ENCODE measurements at regions not wholly inside any gene's neighbourhood (a gene's known extent, or its start where the extent isn't known, plus 50 kb on each side); places are given as distances from the start of the nearest gene placed in this dataset.

DNA sequence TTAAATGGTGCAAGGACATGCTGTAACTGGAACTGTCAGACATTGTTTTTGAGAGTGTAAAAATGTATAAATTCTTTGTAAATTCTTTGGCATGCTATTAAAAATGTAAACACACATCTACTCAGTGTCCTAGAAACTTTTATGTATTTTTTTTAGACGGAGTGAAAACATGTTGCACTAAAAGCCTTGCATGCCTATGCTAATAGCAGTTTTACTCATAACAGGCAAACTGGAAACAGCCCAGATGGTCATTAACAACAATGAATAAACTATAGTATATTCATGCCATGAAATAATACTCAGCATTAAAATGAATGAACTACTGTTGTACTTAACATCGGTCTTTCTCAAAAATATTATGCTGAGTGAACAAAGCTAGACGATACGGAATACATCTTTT is 954.8 kb upstream of the DDX18 start:
- H3K36me3 ChIP-seq (ENCODE audit: low read depth, low read length): no peaks in the 10 kb centered on the region
- no TSS peak for BruUV-seq (replicated peaks)
- H3K27ac ChIP-seq (ENCODE audit: low read length): no peak overlapping the region
- ATAC-seq (no peak), DNase-seq (no peak)
- H3K9me2 ChIP-seq (replicated peaks; ENCODE audit: low read length): no peaks in the 10 kb centered on the region
- H3K9me3 ChIP-seq (ENCODE audit: low read length): no peaks in the 10 kb centered on the region
- no peaks in the 10 kb centered on the region for H3K4me1 ChIP-seq (ENCODE audit: insufficient read depth, low read length)
- no peak overlapping the region for H3K4me3 ChIP-seq (ENCODE audit: low read length)
- no peak overlapping the region for H3K4me2 ChIP-seq (ENCODE audit: low read length)
- no peaks in the 10 kb centered on the region for H3K27me3 ChIP-seq (ENCODE audit: low read length)
- TF ChIP-seq EZH2 (IDR thresholded peaks at IDR 0.05; ENCODE audit: low read length, unreplicated experiment): no peak
- no peak for TF ChIP-seq EZH2phosphoT487 (IDR thresholded peaks at IDR 0.05; ENCODE audit: borderline replicate concordance, low read length)
- TF ChIP-seq, protein P1, sequence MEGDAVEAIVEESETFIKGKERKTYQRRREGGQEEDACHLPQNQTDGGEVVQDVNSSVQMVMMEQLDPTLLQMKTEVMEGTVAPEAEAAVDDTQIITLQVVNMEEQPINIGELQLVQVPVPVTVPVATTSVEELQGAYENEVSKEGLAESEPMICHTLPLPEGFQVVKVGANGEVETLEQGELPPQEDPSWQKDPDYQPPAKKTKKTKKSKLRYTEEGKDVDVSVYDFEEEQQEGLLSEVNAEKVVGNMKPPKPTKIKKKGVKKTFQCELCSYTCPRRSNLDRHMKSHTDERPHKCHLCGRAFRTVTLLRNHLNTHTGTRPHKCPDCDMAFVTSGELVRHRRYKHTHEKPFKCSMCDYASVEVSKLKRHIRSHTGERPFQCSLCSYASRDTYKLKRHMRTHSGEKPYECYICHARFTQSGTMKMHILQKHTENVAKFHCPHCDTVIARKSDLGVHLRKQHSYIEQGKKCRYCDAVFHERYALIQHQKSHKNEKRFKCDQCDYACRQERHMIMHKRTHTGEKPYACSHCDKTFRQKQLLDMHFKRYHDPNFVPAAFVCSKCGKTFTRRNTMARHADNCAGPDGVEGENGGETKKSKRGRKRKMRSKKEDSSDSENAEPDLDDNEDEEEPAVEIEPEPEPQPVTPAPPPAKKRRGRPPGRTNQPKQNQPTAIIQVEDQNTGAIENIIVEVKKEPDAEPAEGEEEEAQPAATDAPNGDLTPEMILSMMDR (conservative IDR thresholded peaks at IDR 0.05; ENCODE audit: low read depth, low read length): no peak
- H2AFZ ChIP-seq (ENCODE audit: low read length): no peak overlapping the region
- no peaks in the 10 kb centered on the region for H3K79me2 ChIP-seq (ENCODE audit: low read length)
- ChIA-PET POLR2A (ENCODE audit: unreplicated experiment) (no interaction called here), CTCF (no interaction called here)
- intact Hi-C loops (cut with micrococcal nuclease): no loop called here
- H3K9ac ChIP-seq (ENCODE audit: low read length): no peak overlapping the region
- H3F3A ChIP-seq (ENCODE audit: low read length, unreplicated experiment): no peaks in the 10 kb centered on the region
- no peaks in the 10 kb centered on the region for H4K20me1 ChIP-seq (ENCODE audit: low read length)

DNA sequence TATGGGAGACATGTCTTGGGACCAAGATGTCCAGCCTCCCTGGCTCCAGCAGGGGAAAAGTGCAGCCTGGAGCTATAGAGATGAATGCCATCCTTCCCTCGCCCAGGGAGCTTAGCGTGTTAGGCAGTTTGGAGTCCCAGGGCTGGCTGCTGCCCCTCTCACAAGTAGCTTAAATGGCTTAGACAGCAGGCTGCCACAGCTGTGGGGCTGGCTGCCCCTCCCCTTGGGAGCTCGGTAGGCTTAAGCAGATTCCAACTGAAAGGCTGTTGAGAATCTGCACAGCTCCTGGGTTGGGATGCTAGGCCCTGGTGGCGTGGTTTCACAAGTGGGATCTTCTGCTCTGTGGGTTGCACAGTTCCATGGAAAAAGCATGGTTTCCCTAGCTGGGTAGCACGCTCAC is 940.5 kb upstream of the DDX18 start:
- H3K4me3 ChIP-seq (ENCODE audit: low read length): no peak overlapping the region
- H3K27ac ChIP-seq (ENCODE audit: low read length): no peak overlapping the region
- ChIA-PET POLR2A (ENCODE audit: unreplicated experiment) (no interaction called here), CTCF (no interaction called here)
- intact Hi-C loops (cut with micrococcal nuclease): no loop called here
- no peaks in the 10 kb centered on the region for H3K9me2 ChIP-seq (replicated peaks; ENCODE audit: low read length)
- H3K36me3 ChIP-seq (ENCODE audit: low read depth, low read length): no peaks in the 10 kb centered on the region
- no peaks in the 10 kb centered on the region for H3K4me1 ChIP-seq (ENCODE audit: insufficient read depth, low read length)
- no peaks in the 10 kb centered on the region for H4K20me1 ChIP-seq (ENCODE audit: low read length)
- TF ChIP-seq EZH2phosphoT487 (IDR thresholded peaks at IDR 0.05; ENCODE audit: borderline replicate concordance, low read length) (no peak), EZH2 (IDR thresholded peaks at IDR 0.05; ENCODE audit: low read length, unreplicated experiment) (no peak)
- TF ChIP-seq, protein P1 (conservative IDR thresholded peaks at IDR 0.05; ENCODE audit: low read depth, low read length): no peak
- no peaks in the 10 kb centered on the region for H3F3A ChIP-seq (ENCODE audit: low read length, unreplicated experiment)
- H2AFZ ChIP-seq (ENCODE audit: low read length): no peak overlapping the region
- H3K9ac ChIP-seq (ENCODE audit: low read length): no peak overlapping the region
- no peaks in the 10 kb centered on the region for H3K79me2 ChIP-seq (ENCODE audit: low read length)
- ATAC-seq (no peak), DNase-seq (no peak)
- no peak overlapping the region for H3K4me2 ChIP-seq (ENCODE audit: low read length)
- no peaks in the 10 kb centered on the region for H3K9me3 ChIP-seq (ENCODE audit: low read length)
- peaks cover 6% of the 10 kb centered on the region for H3K27me3 ChIP-seq (ENCODE audit: low read length)
- no TSS peak for BruUV-seq (replicated peaks)

DNA sequence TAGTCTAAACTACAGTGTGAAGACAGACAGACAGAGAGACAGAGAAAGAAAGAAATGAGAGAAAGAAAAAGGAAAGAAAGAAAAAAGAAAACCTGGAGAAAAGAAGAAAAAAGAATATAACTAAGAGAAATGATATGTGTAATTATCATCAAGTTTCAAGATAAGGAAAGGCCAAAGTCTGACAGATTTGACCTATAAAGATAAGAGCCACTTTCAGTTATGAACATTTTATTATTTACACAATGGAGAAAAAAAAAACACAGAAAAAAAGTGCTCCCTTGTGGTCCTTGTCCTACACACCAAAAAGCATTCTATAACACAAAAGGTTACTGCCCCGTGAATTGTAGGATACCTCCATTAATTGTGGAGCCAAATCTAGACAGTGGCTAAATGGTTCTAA is 937.2 kb upstream of the DDX18 start:
- no peak overlapping the region for H2AFZ ChIP-seq (ENCODE audit: low read length)
- ATAC-seq: no peak
- no peak for TF ChIP-seq EZH2phosphoT487 (IDR thresholded peaks at IDR 0.05; ENCODE audit: borderline replicate concordance, low read length)
- TF ChIP-seq EZH2 (IDR thresholded peaks at IDR 0.05; ENCODE audit: low read length, unreplicated experiment): no peak
- TF ChIP-seq, protein P1 (conservative IDR thresholded peaks at IDR 0.05; ENCODE audit: low read depth, low read length): no peak
- no peak overlapping the region for H3K9ac ChIP-seq (ENCODE audit: low read length)
- H3K4me1 ChIP-seq (ENCODE audit: insufficient read depth, low read length): no peaks in the 10 kb centered on the region
- H4K20me1 ChIP-seq (ENCODE audit: low read length): no peaks in the 10 kb centered on the region
- H3K27me3 ChIP-seq (ENCODE audit: low read length): peaks cover 6% of the 10 kb centered on the region
- intact Hi-C loops (cut with micrococcal nuclease): no loop called here
- ChIA-PET POLR2A (ENCODE audit: unreplicated experiment) (no interaction called here), CTCF (no interaction called here)
- no TSS peak for BruUV-seq (replicated peaks)
- no peaks in the 10 kb centered on the region for H3K79me2 ChIP-seq (ENCODE audit: low read length)
- no peaks in the 10 kb centered on the region for H3K9me2 ChIP-seq (replicated peaks; ENCODE audit: low read length)
- no peaks in the 10 kb centered on the region for H3K36me3 ChIP-seq (ENCODE audit: low read depth, low read length)
- no peak overlapping the region for H3K27ac ChIP-seq (ENCODE audit: low read length)
- no peak overlapping the region for H3K4me2 ChIP-seq (ENCODE audit: low read length)
- H3K4me3 ChIP-seq (ENCODE audit: low read length): no peak overlapping the region
- no peaks in the 10 kb centered on the region for H3F3A ChIP-seq (ENCODE audit: low read length, unreplicated experiment)
- no peaks in the 10 kb centered on the region for H3K9me3 ChIP-seq (ENCODE audit: low read length)
- DNase-seq: no peak

All from PC-3 (cell line).